Keratinocyte (primary cell): ENCODE measurements at regions not wholly inside any gene's neighbourhood (a gene's known extent, or its start where the extent isn't known, plus 50 kb on each side); places are given as distances from the start of the nearest gene placed in this dataset.

Source experiments
- DNase-seq: peaks from one replicate; pipeline ENCODE4 v3.0.0-alpha.2; 2011; ENCODE audit warnings: low read depth, missing footprints, low spot score
- FAIRE-seq: peaks from 2 replicates; lab custom pipeline; 2011; peaks lifted over from hg19 to GRCh38; lab: Jason Lieb, UNC
- H2AFZ ChIP-seq: 2 replicates; pipeline ENCODE4 v1.6.0; 2012; ENCODE audit warnings: low read length, control low read depth, inconsistent platforms; ENCODE audit not compliant: control insufficient read depth
- H3K27ac ChIP-seq: 2 replicates; pipeline ENCODE4 v1.5.1; 2011; ENCODE audit warnings: low read length; ENCODE audit not compliant: control insufficient read depth, insufficient read depth
- H3K27me3 ChIP-seq: 3 replicates; pipeline ENCODE4 v1.6.0; 2011; ENCODE audit warnings: low read length; ENCODE audit not compliant: control insufficient read depth, insufficient read depth; ENCODE audit errors: extremely low read depth
- H3K36me3 ChIP-seq, 2 experiments: 2 replicates in 1 of 2; 3 replicates in 1 of 2; pipeline ENCODE4 v1.5.1; 2011; ENCODE audit warnings: low read length in 2 of 2, mild to moderate bottlenecking in 1 of 2; ENCODE audit not compliant: control insufficient read depth in 2 of 2, insufficient read depth in 2 of 2; ENCODE audit errors: extremely low read depth in 1 of 2
- H3K4me1 ChIP-seq: 3 replicates; pipeline ENCODE4 v1.5.1; 2011; ENCODE audit warnings: low read length; ENCODE audit not compliant: control insufficient read depth, insufficient read depth; ENCODE audit errors: extremely low read depth
- H3K4me2 ChIP-seq: 3 replicates; pipeline ENCODE4 v1.6.0; 2011; ENCODE audit warnings: low read depth, low read length; ENCODE audit not compliant: control insufficient read depth, insufficient read depth; ENCODE audit errors: extremely low read depth
- H3K4me3 ChIP-seq, 3 experiments: fragments of 200-600 bp in 1 of 3; sonication (generic) in 1 of 3; 2 replicates in 2 of 3; 3 replicates in 1 of 3; pipeline ENCODE4 v1.5.1; 2011 to 2016; ENCODE audit warnings: low read length in 3 of 3, mild to moderate bottlenecking in 3 of 3, control low read depth in 2 of 3, inconsistent platforms in 1 of 3, low read depth in 1 of 3, mixed read lengths in 1 of 3, mixed run types in 1 of 3, moderate library complexity in 1 of 3; ENCODE audit not compliant: control insufficient read depth in 2 of 3, insufficient read depth in 2 of 3; ENCODE audit errors: extremely low read depth in 1 of 3
- H3K79me2 ChIP-seq: 2 replicates; pipeline ENCODE4 v1.6.0; 2012; ENCODE audit warnings: low read length; ENCODE audit not compliant: control insufficient read depth, insufficient read depth
- H3K9ac ChIP-seq: 3 replicates; pipeline ENCODE4 v1.6.0; 2011; ENCODE audit warnings: low read length; ENCODE audit not compliant: control insufficient read depth, insufficient read depth; ENCODE audit errors: extremely low read depth
- H3K9me1 ChIP-seq: 3 replicates; pipeline ENCODE4 v1.6.0; 2011; ENCODE audit warnings: low read length; ENCODE audit not compliant: control insufficient read depth, insufficient read depth; ENCODE audit errors: extremely low read depth
- H3K9me3 ChIP-seq: 2 replicates; pipeline ENCODE4 v1.5.1; 2012; ENCODE audit warnings: low read depth, low read length; ENCODE audit not compliant: control insufficient read depth
- H4K20me1 ChIP-seq: 3 replicates; pipeline ENCODE4 v1.6.0; 2011; ENCODE audit warnings: low read length; ENCODE audit not compliant: control insufficient read depth, insufficient read depth; ENCODE audit errors: extremely low read depth
- EZH2 ChIP-seq: IDR thresholded peaks from one replicate; pipeline ENCODE4 v1.6.1; 2012; ENCODE audit warnings: inconsistent platforms, mild to moderate bottlenecking, low read length, moderate library complexity
- dilution Hi-C: fragments of 300-500 bp; cut with MboI; formaldehyde crosslinking; loops from one replicate; pipeline ENCODE4 v1.7.0; 2020; ENCODE audit warnings: low sequenced_read_pairs; ENCODE audit not compliant: extremely low pct_ligation_motif_present
- TF ChIP-seq, protein P1 (sequence below), 3 experiments: IDR thresholded peaks in 1 of 3; conservative IDR thresholded peaks in 1 of 3; optimal IDR thresholded peaks in 1 of 3; 2 replicates in 2 of 3; 3 replicates in 1 of 3; pipeline versions ENCODE3 to v1.5.1; 2011; ENCODE audit warnings: low read length in 3 of 3, mild to moderate bottlenecking in 3 of 3, moderate library complexity in 2 of 3, control low read depth in 1 of 3, inconsistent platforms in 1 of 3; ENCODE audit not compliant: insufficient read depth in 2 of 3; ENCODE audit errors: extremely low read depth in 1 of 3

- no peaks in the 10 kb centered on the region for H3K79me2 ChIP-seq
- H4K20me1 ChIP-seq: no peaks in the 10 kb centered on the region
- H3K4me1 ChIP-seq: no peaks in the 10 kb centered on the region
- DNase-seq (no peak), FAIRE-seq (no peak)
- no peaks in the 10 kb centered on the region for H3K36me3 ChIP-seq
- H3K27me3 ChIP-seq: no peaks in the 10 kb centered on the region
- dilution Hi-C loops: no loop called here
- H2AFZ ChIP-seq: no peak overlapping the region
- no peak for TF ChIP-seq EZH2
- TF ChIP-seq, protein P1, sequence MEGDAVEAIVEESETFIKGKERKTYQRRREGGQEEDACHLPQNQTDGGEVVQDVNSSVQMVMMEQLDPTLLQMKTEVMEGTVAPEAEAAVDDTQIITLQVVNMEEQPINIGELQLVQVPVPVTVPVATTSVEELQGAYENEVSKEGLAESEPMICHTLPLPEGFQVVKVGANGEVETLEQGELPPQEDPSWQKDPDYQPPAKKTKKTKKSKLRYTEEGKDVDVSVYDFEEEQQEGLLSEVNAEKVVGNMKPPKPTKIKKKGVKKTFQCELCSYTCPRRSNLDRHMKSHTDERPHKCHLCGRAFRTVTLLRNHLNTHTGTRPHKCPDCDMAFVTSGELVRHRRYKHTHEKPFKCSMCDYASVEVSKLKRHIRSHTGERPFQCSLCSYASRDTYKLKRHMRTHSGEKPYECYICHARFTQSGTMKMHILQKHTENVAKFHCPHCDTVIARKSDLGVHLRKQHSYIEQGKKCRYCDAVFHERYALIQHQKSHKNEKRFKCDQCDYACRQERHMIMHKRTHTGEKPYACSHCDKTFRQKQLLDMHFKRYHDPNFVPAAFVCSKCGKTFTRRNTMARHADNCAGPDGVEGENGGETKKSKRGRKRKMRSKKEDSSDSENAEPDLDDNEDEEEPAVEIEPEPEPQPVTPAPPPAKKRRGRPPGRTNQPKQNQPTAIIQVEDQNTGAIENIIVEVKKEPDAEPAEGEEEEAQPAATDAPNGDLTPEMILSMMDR (optimal IDR thresholded peaks at IDR 0.05 in 1 of 3, IDR thresholded peaks at IDR 0.05 in 1 of 3, conservative IDR thresholded peaks at IDR 0.05 in 1 of 3; ENCODE audit: extremely low read depth in 1 of 3, insufficient read depth in 2 of 3, low read length in 3 of 3): no peak
- H3K9me3 ChIP-seq: no peaks in the 10 kb centered on the region
- no peak overlapping the region for H3K4me3 ChIP-seq
- no peak overlapping the region for H3K9ac ChIP-seq
- no peak overlapping the region for H3K27ac ChIP-seq
- no peak overlapping the region for H3K4me2 ChIP-seq
- H3K9me1 ChIP-seq: no peaks in the 10 kb centered on the region
Measured at GRCh38 chr2:122194546-122194945, 439.1 kb downstream of the TSN start.

- Histone ChIP-seq H3K9me3 (no peaks in the 10 kb centered on the region), H4K20me1 (no peaks in the 10 kb centered on the region), H3K27ac (no peak overlapping the region), H3K79me2 (no peaks in the 10 kb centered on the region), H3K9me1 (no peaks in the 10 kb centered on the region), H3K4me1 (no peaks in the 10 kb centered on the region), H2AFZ (no peak overlapping the region), H3K9ac (no peak overlapping the region), H3K4me2 (no peak overlapping the region), H3K4me3 (no peak overlapping the region), H3K36me3 (no peaks in the 10 kb centered on the region), H3K27me3 (no peaks in the 10 kb centered on the region)
- no peak for DNase-seq
- no peak for FAIRE-seq
- dilution Hi-C loops: no loop called here
- TF ChIP-seq, protein P1 (optimal IDR thresholded peaks at IDR 0.05 in 1 of 3, IDR thresholded peaks at IDR 0.05 in 1 of 3, conservative IDR thresholded peaks at IDR 0.05 in 1 of 3; ENCODE audit: extremely low read depth in 1 of 3, insufficient read depth in 2 of 3, low read length in 3 of 3): no peak
- no peak for TF ChIP-seq EZH2
Measured at GRCh38 chr2:122203523-122203922, 448.1 kb downstream of the TSN start.
